Ovary (tissue), 7 donors: ENCODE measurements at regions not wholly inside any gene's neighbourhood (a gene's known extent, or its start where the extent isn't known, plus 50 kb on each side); places are given as distances from the start of the nearest gene placed in this dataset.

Experiments
- DNase-seq, 5 donors: peaks; one replicate each; pipeline ENCODE4 v3.0.0-alpha.2; 2019 to 2020
- H3K27ac ChIP-seq, 2 donors: fragments of 200-600 bp; one replicate each; pipeline versions ENCODE4 v1.5.1 to v1.8.0; 2019 to 2022
- H3K27me3 ChIP-seq: fragments of 200-600 bp; one replicate; pipeline ENCODE4 v1.8.0; 2022
- H3K36me3 ChIP-seq: fragments of 200-600 bp; sonication (generic); one replicate; pipeline ENCODE4 v1.5.1; 2019
- H3K4me1 ChIP-seq: one replicate; pipeline ENCODE4 v1.8.1; 2013; ENCODE audit warnings: mild to moderate bottlenecking, moderate library complexity; ENCODE audit not compliant: insufficient read depth
- H3K4me3 ChIP-seq: fragments of 200-600 bp; sonication (generic); one replicate; pipeline ENCODE4 v1.5.1; 2017
- H3K9me3 ChIP-seq, 2 donors: fragments of 200-600 bp in 1 of 2; sonication (generic) in 1 of 2; one replicate each; pipeline versions ENCODE4 v1.5.1 to v1.8.1; 2013 to 2019; ENCODE audit warnings: mild to moderate bottlenecking in 1 of 2, moderate library complexity in 1 of 2
- CTCF ChIP-seq, 3 donors: fragments of 450-650 bp in 2 of 3; fragments of 200-600 bp in 1 of 3; IDR thresholded peaks; one replicate each; pipeline versions ENCODE4 v1.5.1 to v1.8.0; 2016 to 2022; ENCODE audit warnings: antibody characterized with exemption in 3 of 3, mild to moderate bottlenecking in 1 of 3
- EP300 ChIP-seq: sonication (generic); formaldehyde crosslinking; IDR thresholded peaks from one replicate; pipeline ENCODE4 v1.6.1; 2017; ENCODE audit warnings: antibody characterized with exemption
- POLR2A ChIP-seq: fragments of 450-650 bp; IDR thresholded peaks from one replicate; pipeline ENCODE4 v1.6.1; 2017; ENCODE audit warnings: antibody characterized with exemption, mild to moderate bottlenecking, moderate library complexity
- WGBS, 3 donors: extraction: QIAGEN DNeasy Blood & Tissue Kit in 1 of 3; methylation state at CpG; one replicate each; pipeline versions ENCODE4 v1.1.5 to v1.1.7; 2013 to 2017; 5-methylcytosine and 5-hydroxymethylcytosine counted together
- intact Hi-C, 4 donors: fragments of 100-400 bp; cut with DNase I; formaldehyde crosslinking; loops; one replicate each; pipeline versions ENCODE4 v1.11.0 to v1.15.1; 2022 to 2023
- donor health status: DM: no; HTN: no; CAD: no; lungs with moderate emphysema.
- donor health status: DM: no; HTN: no; CAD: no.
- donor health status: Bipolar disorder and iron deficiency.
- donor health status: DM: no; HTN: no; CAD: no.
- donor health status: DM: yes; HTN: yes; CAD: no.

DNA sequence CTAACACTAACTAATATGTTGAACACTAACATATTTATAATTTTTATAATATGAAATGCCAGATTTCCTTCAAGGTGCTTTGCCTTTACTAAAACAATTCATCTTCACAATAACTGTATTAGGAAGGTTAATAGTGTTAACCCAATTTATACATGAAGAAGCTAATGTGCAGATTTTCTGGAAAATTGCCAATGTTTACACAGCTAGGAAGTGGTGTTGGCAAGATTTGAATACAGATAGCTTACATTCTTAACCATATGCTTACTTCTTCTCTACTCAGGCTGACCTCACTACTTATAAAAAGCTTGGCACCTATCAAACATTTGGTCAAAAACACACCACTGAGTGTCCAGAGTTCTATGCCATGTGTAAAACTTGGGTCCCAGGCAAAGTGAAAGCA is 445.4 kb upstream of the ITGA1 start:
- intact Hi-C loops, result no loop called here
- no peak for DNase-seq
- no peak for TF ChIP-seq POLR2A
- TF ChIP-seq CTCF (IDR thresholded peaks at IDR 0.05), result no peak
- TF ChIP-seq EP300, result no peak
- Histone ChIP-seq H3K4me1 (no peaks in the 10 kb centered on the region), H3K27me3 (no peaks in the 10 kb centered on the region), H3K27ac (no peak overlapping the region), H3K36me3 (no peaks in the 10 kb centered on the region), H3K9me3 (no peaks in the 10 kb centered on the region), H3K4me3 (no peak overlapping the region)

DNA sequence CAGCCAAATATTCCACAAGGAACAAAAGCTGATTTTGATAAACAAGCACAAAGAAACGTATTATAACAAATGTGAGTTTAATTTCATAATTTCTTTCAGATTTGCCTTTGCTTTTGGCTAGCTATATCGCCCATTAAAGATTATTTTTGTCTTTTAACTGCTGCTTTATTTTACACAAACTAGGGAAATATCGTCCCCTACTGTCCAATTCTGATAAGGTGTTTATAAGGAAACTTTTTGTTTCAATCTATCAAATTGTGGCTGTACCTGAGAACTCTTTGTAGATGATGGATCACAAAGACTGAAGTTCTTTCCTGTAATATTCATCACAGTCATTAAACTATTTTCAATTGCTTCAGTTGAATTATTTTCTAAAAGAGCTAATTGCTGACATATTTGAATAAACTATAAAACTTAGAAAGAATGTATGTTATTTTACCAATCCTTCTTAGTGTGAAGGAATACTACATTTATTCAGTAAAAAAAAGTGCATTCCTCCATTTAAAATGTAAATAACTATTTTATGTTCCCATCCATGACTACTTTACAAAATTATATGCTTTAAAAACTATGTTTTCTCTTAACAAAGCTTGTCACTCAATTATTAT is 431.3 kb upstream of the ITGA1 start:
- no peaks in the 10 kb centered on the region for H3K9me3 ChIP-seq
- no peak for DNase-seq
- H3K27me3 ChIP-seq, result no peaks in the 10 kb centered on the region
- H3K4me3 ChIP-seq, result no peak overlapping the region
- intact Hi-C loops, result no loop called here
- 5 to 13% (median 9%) methylated on average over 3 of the region's 3 CpGs for WGBS, 3 donors
- H3K27ac ChIP-seq, result no peak overlapping the region
- no peaks in the 10 kb centered on the region for H3K4me1 ChIP-seq
- TF ChIP-seq CTCF (IDR thresholded peaks at IDR 0.05) (no peak), POLR2A (no peak), EP300 (no peak)
- no peaks in the 10 kb centered on the region for H3K36me3 ChIP-seq

DNA sequence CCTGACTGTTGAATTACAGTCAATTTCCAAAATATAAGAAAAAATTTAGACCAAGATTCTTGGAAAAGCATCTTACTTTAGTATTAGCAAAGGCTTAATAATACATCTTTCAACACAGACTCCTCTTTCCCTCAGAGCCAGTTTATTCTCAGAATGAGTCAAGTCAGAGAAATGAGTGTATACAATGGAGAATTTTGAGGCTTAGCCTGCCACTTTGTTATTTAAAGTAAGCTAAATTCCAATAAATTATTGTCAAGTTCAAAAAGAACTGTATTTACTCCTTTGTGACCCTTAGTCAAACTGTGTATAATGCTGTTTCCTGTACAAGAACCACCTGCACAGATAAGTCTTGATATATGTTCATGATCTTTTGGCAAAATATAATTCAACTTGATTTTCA is 428.5 kb upstream of the ITGA1 start:
- Histone ChIP-seq H3K9me3 (no peaks in the 10 kb centered on the region), H3K27ac (no peak overlapping the region), H3K4me3 (no peak overlapping the region), H3K4me1 (no peaks in the 10 kb centered on the region), H3K27me3 (no peaks in the 10 kb centered on the region), H3K36me3 (no peaks in the 10 kb centered on the region)
- no peak for DNase-seq
- intact Hi-C loops, result no loop called here
- TF ChIP-seq CTCF (IDR thresholded peaks at IDR 0.05) (no peak), POLR2A (no peak), EP300 (no peak)

DNA sequence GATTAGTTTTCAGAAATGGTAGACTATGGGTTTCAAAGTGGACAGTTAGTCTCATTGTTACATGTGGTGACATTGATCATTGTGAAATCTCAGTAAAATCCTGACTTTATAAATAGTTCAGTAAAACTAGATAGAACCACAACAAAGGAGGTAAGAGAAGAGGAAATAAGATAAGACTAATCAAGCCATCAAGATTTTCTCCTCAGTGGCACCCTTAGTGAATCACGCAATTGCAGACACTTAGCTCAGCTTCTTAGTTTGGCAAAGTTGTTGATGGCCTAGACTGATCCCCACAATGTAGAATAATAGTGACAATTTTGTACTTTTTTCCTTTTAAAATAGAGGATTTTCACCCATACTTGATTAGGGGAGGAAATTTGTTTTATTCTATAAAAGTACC is 426.7 kb upstream of the ITGA1 start:
- no peak for TF ChIP-seq CTCF (IDR thresholded peaks at IDR 0.05)
- TF ChIP-seq POLR2A, result no peak
- Histone ChIP-seq H3K9me3 (no peaks in the 10 kb centered on the region), H3K27ac (no peak overlapping the region), H3K36me3 (no peaks in the 10 kb centered on the region), H3K4me1 (no peaks in the 10 kb centered on the region), H3K27me3 (no peaks in the 10 kb centered on the region), H3K4me3 (no peak overlapping the region)
- no peak for DNase-seq
- intact Hi-C loops, result no loop called here
- WGBS, 3 donors, result 85 to 98% (median 95%) methylated on average over 1 of the region's 1 CpG

- Histone ChIP-seq H3K4me3 (no peak overlapping the region), H3K9me3 (no peaks in the 10 kb centered on the region), H3K27me3 (no peaks in the 10 kb centered on the region), H3K27ac (no peak overlapping the region), H3K4me1 (no peaks in the 10 kb centered on the region), H3K36me3 (no peaks in the 10 kb centered on the region)
- intact Hi-C loops, result no loop called here
- DNase-seq, result no peak
- TF ChIP-seq EP300 (no peak), POLR2A (no peak), CTCF (IDR thresholded peaks at IDR 0.05) (no peak)
Observed at GRCh38 chr5:52374286-52374685, 413.4 kb upstream of the ITGA1 start.
